BE2C (cell line): ENCODE measurements at regions not wholly inside any gene's neighbourhood (a gene's known extent, or its start where the extent isn't known, plus 50 kb on each side); places are given as distances from the start of the nearest gene placed in this dataset.
"Not testable (repeated sequence)": the region's sequence is repeated elsewhere in the genome, so short reads cannot be mapped to it uniquely, and the experiment has no call there.

Experiments
- DNase-seq: peaks from one replicate; pipeline ENCODE4 v3.0.0-alpha.2; 2020
- H3K27me3 ChIP-seq: fragments of 250-450 bp; sonication (Bioruptor Pico); 2 replicates; pipeline ENCODE4 v1.5.1; 2020; ENCODE audit warnings: mild to moderate bottlenecking
- H3K36me3 ChIP-seq: fragments of 250-450 bp; sonication (Bioruptor Pico); 2 replicates; pipeline ENCODE4 v1.5.1; 2020; ENCODE audit warnings: mild to moderate bottlenecking
- H3K4me1 ChIP-seq: fragments of 250-450 bp; sonication (Bioruptor Pico); 2 replicates; pipeline ENCODE4 v1.5.1; 2020
- H3K4me3 ChIP-seq: 2 replicates; pipeline ENCODE4 v1.5.1; 2011; ENCODE audit warnings: low read depth, low read length
- H3K9me3 ChIP-seq: fragments of 250-450 bp; sonication (Bioruptor Pico); 2 replicates; pipeline ENCODE4 v1.5.1; 2020
- TF ChIP-seq, protein P1 (sequence below): IDR thresholded peaks from 2 replicates; pipeline ENCODE4 v1.5.1; 2012; ENCODE audit warnings: mild to moderate bottlenecking, low read depth, low read length

DNA sequence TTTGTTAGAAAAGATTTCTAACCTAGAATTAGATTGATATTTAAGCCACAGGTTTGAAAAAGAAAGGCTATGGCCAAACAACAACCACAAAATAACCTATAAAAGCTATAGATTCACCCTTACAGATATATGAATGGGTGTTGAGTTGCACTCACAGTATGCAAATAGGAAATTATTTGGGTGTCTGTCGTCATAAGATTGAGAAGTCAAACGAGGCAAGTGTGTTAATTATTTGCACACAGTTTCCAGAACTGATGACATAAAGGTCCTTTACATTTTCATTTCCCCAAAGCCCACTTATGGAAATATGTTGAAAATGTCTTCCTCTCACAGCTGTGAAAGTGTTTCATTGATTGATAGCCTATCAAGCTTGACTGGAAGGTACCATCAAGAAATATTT, 101.2 kb upstream of the CXCL13 start:
- no peak overlapping the region for H3K4me3 ChIP-seq
- H3K27me3 ChIP-seq = no peaks in the 10 kb centered on the region
- H3K36me3 ChIP-seq = no peaks in the 10 kb centered on the region
- TF ChIP-seq, protein P1, sequence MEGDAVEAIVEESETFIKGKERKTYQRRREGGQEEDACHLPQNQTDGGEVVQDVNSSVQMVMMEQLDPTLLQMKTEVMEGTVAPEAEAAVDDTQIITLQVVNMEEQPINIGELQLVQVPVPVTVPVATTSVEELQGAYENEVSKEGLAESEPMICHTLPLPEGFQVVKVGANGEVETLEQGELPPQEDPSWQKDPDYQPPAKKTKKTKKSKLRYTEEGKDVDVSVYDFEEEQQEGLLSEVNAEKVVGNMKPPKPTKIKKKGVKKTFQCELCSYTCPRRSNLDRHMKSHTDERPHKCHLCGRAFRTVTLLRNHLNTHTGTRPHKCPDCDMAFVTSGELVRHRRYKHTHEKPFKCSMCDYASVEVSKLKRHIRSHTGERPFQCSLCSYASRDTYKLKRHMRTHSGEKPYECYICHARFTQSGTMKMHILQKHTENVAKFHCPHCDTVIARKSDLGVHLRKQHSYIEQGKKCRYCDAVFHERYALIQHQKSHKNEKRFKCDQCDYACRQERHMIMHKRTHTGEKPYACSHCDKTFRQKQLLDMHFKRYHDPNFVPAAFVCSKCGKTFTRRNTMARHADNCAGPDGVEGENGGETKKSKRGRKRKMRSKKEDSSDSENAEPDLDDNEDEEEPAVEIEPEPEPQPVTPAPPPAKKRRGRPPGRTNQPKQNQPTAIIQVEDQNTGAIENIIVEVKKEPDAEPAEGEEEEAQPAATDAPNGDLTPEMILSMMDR = no peak
- no peaks in the 10 kb centered on the region for H3K4me1 ChIP-seq
- no peaks in the 10 kb centered on the region for H3K9me3 ChIP-seq
- DNase-seq = no peak

DNA sequence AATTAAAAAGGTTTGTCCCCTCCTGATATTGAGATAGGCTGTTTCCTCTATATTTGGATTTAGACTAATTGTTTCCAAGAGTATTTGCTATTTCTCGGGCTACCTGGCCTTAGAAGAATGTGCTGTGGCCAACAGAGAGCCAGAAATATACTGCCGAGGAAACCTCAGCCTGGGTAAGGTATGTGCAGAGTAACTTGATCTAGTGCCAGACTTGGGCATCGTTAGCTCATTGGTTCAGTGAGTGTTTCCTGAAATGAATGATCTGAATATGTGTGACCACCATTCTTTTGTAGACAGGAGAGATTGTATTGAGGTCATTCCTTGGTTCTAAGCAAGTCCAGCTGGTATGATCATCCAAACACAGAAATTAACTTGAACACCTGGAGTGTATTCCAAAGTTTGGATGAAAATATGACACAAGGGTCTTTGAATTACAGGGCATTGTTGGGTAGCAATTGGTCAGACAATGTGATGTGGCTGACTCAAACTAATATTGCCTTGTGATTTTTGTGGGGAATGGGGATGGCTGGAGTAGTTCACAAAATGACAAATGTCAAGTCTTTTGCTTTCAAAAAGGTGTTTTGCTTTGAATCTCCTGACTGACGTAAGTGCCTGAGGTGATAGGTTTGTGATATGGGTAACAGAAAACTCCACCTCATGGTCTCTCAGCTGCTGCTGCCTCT, 100.2 kb upstream of the CXCL13 start:
- Histone ChIP-seq H3K9me3 (no peaks in the 10 kb centered on the region), H3K27me3 (no peaks in the 10 kb centered on the region), H3K4me1 (no peaks in the 10 kb centered on the region), H3K4me3 (no peak overlapping the region), H3K36me3 (no peaks in the 10 kb centered on the region)
- TF ChIP-seq, protein P1 = no peak
- no peak for DNase-seq

DNA sequence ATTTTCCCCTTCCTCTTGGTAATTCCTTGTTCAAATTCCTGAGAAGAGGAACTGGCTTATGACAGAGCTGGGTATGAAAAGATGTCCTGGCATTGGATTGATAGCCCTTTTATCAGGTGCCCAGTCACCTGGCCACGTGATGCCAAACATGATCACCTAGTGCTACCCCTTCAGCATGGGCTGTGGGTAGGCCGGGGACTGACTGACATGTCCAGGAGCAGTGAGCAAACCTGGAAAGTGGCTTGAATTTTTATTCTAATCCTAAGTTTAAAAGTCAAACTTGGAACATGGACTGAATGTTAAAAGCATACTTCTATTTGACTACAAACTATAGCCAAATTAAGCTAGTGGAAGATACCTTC, 99.7 kb upstream of the CXCL13 start:
- Histone ChIP-seq H3K4me3 (no peak overlapping the region), H3K36me3 (no peaks in the 10 kb centered on the region), H3K27me3 (no peaks in the 10 kb centered on the region), H3K9me3 (no peaks in the 10 kb centered on the region), H3K4me1 (no peaks in the 10 kb centered on the region)
- TF ChIP-seq, protein P1 = no peak
- no peak for DNase-seq

DNA sequence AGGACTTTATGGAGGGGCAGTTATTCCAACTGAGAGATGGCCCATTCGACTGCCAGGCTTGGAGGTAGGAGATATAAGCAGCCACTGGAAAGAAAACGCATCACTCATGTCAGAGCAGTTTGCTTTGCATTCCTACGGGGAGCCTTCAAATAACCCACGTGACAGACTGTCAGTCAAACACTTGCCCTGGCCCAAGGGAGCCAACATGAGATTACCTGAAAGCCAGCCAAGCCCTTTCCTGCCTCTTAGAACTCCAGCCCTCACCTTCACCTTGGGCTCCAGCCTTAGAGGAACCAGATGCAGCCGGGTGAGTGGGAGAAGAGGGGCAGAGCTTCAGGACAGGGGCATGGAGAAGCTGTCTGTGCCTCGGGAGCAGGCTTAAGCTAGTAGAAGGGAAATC, 95.3 kb upstream of the CXCL13 start:
- DNase-seq = no peak
- H3K4me1 ChIP-seq = no peaks in the 10 kb centered on the region
- H3K27me3 ChIP-seq = no peaks in the 10 kb centered on the region
- H3K36me3 ChIP-seq = no peaks in the 10 kb centered on the region
- TF ChIP-seq, protein P1 = no peak
- H3K4me3 ChIP-seq = no peak overlapping the region
- H3K9me3 ChIP-seq = no peaks in the 10 kb centered on the region

DNA sequence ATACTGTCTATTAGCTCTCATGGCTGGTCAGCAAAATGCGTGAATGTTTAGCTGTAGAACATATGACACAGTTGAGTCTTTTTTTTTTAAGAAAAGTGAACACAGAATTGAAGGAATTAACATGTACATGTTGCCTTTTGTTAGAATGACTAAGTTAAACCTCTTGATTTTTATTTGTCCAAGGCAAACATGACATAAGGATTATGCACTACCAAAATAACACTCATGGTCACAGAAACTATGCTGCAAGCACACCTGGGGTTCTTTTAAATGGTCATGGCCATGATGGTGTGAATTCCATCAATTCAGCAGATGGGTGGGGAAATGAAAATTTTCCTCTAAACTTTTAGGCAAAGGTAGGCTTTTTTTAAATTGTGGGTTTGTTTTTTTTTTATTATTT, 80.1 kb upstream of the CXCL13 start:
- no peak for DNase-seq
- Histone ChIP-seq H3K36me3 (no peaks in the 10 kb centered on the region), H3K4me3 (no peak overlapping the region), H3K4me1 (no peaks in the 10 kb centered on the region), H3K9me3 (no peaks in the 10 kb centered on the region), H3K27me3 (no peaks in the 10 kb centered on the region)
- TF ChIP-seq, protein P1 = no peak

DNA sequence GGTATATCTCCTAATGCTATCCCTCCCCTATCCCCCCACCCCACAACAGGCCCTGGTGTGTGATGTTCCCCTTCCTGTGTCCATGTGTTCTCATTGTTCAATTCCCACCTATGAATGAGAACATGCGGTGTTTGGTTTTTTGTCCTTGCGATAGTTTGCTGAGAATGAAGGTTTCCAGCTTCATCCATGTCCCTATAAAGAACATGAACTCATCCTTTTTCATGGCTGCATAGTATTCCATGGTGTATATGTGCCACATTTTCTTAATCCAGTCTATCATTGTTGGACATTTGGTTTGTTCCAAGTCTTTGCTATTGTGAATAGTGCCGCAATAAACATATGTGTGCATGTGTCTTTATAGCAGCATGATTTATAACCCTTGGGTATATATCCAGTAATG, 77.7 kb upstream of the CXCL13 start:
- not testable (repeated sequence) for H3K36me3 ChIP-seq, H3K27me3 ChIP-seq, H3K4me3 ChIP-seq, DNase-seq, H3K4me1 ChIP-seq, H3K9me3 ChIP-seq

DNA sequence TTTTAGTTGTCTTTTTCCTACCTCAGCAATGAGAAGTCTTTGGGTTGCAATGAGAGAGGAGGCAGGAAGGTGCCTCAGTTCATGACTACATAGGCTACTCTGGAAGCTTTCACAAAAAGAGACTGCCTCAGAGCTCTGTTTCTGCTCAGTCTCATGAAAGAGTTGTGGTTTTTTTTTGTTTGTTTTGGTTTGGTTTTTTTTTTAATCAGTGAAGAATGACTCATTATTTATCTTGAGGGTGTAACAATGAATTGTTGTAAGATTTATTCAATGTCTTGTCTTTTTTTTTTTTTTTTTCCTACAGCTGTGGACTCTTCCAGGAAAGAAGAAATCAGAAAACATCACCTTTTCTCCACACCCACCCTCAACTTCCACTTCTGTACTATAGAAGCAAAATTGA, 67.5 kb upstream of the CXCL13 start:
- no peaks in the 10 kb centered on the region for H3K27me3 ChIP-seq
- TF ChIP-seq, protein P1 = no peak
- H3K9me3 ChIP-seq = no peaks in the 10 kb centered on the region
- H3K4me3 ChIP-seq = no peak overlapping the region
- H3K36me3 ChIP-seq = no peaks in the 10 kb centered on the region
- H3K4me1 ChIP-seq = no peaks in the 10 kb centered on the region
- no peak for DNase-seq
